Neural cell (in vitro differentiated cells): ENCODE measurements at regions not wholly inside any gene's neighbourhood (a gene's known extent, or its start where the extent isn't known, plus 50 kb on each side); places are given as distances from the start of the nearest gene placed in this dataset.

Experiments
- H2AFZ ChIP-seq: fragments of 200-600, 300-800 bp; sonication (generic), shearing (Covaris generic); 2 replicates; pipeline ENCODE4 v1.6.0; 2014; ENCODE audit warnings: low read depth, mild to moderate bottlenecking, antibody characterized with exemption, low read length, moderate library complexity
- H3F3A ChIP-seq: fragments of 200-600 bp; shearing (Covaris generic); 2 replicates; pipeline ENCODE4 v1.6.1; 2016; ENCODE audit warnings: mild to moderate bottlenecking, moderate library complexity, mixed read lengths, antibody characterized with exemption, low read length; ENCODE audit not compliant: insufficient read depth, poor library complexity, severe bottlenecking
- H3K27ac ChIP-seq: fragments of 200-600, 300-800 bp; sonication (generic), shearing (Covaris generic); 2 replicates; pipeline ENCODE4 v1.5.1; 2014; ENCODE audit warnings: mild to moderate bottlenecking, low read length, moderate library complexity
- H3K27me3 ChIP-seq: fragments of 300-800, 200-600 bp; sonication (generic), shearing (Covaris generic); 2 replicates; pipeline ENCODE4 v1.6.0; 2014; ENCODE audit warnings: mild to moderate bottlenecking, low read depth, low read length, moderate library complexity; ENCODE audit not compliant: insufficient read depth
- H3K36me3 ChIP-seq: fragments of 300-800, 200-600 bp; sonication (generic), shearing (Covaris generic); 2 replicates; pipeline ENCODE4 v1.5.1; 2014; ENCODE audit warnings: mild to moderate bottlenecking, antibody characterized with exemption, low read length, moderate library complexity; ENCODE audit not compliant: insufficient read depth
- H3K4me2 ChIP-seq: fragments of 300-800, 200-600 bp; sonication (generic), shearing (Covaris generic); 2 replicates; pipeline ENCODE4 v1.6.0; 2014; ENCODE audit warnings: mild to moderate bottlenecking, low read length
- H3K4me3 ChIP-seq: fragments of 300-800, 200-600 bp; sonication (generic), shearing (Covaris generic); 2 replicates; pipeline ENCODE4 v1.5.1; 2014; ENCODE audit warnings: mild to moderate bottlenecking, low read length, moderate library complexity
- H3K79me2 ChIP-seq: fragments of 200-600 bp; shearing (Covaris generic); replicated peaks from 2 replicates; pipeline ENCODE4 v1.6.0; 2014; ENCODE audit warnings: mild to moderate bottlenecking, low read length, moderate library complexity; ENCODE audit not compliant: insufficient read depth
- H3K9ac ChIP-seq: fragments of 300-800, 200-600 bp; sonication (generic), shearing (Covaris generic); 2 replicates; pipeline ENCODE4 v1.6.1; 2016; ENCODE audit warnings: mild to moderate bottlenecking, low read length, mixed read lengths
- H3K9me2 ChIP-seq: fragments of 200-600 bp; shearing (Covaris generic); 2 replicates; pipeline ENCODE4 v1.6.1; 2016; ENCODE audit warnings: mild to moderate bottlenecking, low read length, mixed read lengths; ENCODE audit not compliant: insufficient read depth
- H3K9me3 ChIP-seq: fragments of 200-600, 300-800 bp; sonication (generic), shearing (Covaris generic); 2 replicates; pipeline ENCODE4 v1.6.1; 2016; ENCODE audit warnings: mild to moderate bottlenecking, mixed run types, low read length, moderate library complexity, mixed read lengths
- H4K20me1 ChIP-seq: fragments of 200-600 bp; shearing (Covaris generic); 2 replicates; pipeline ENCODE4 v1.6.1; 2016; ENCODE audit warnings: mild to moderate bottlenecking, mixed run types; ENCODE audit not compliant: insufficient read depth
- CTCF ChIP-seq: fragments of 450-650 bp; IDR thresholded peaks from 2 replicates; pipeline ENCODE4 v1.5.1; 2014; ENCODE audit warnings: antibody characterized with exemption, mild to moderate bottlenecking, moderate library complexity; ENCODE audit not compliant: poor library complexity, severe bottlenecking
- EP300 ChIP-seq: fragments of 450-650 bp; conservative IDR thresholded peaks from 2 replicates; pipeline ENCODE4 v1.6.1; 2014; ENCODE audit warnings: antibody characterized with exemption, mild to moderate bottlenecking, moderate library complexity; ENCODE audit not compliant: poor library complexity, severe bottlenecking
- EZH2 ChIP-seq: fragments of 200-600, 300-800 bp; shearing (Covaris generic), sonication (generic); IDR thresholded peaks from 2 replicates; pipeline ENCODE4 v1.6.1; 2014; ENCODE audit warnings: antibody characterized with exemption, low read length, borderline replicate concordance, mild to moderate bottlenecking; ENCODE audit not compliant: insufficient read depth, poor library complexity, severe bottlenecking
- MXI1 ChIP-seq: fragments of 450-650 bp; conservative IDR thresholded peaks from 2 replicates; pipeline ENCODE4 v1.6.1; 2014; ENCODE audit warnings: antibody characterized with exemption, mild to moderate bottlenecking; ENCODE audit not compliant: poor library complexity, severe bottlenecking
- POLR2AphosphoS5 ChIP-seq: IDR thresholded peaks from 2 replicates; pipeline ENCODE4 v1.6.1; 2012
- RAD21 ChIP-seq: fragments of 450-650 bp; conservative IDR thresholded peaks from 2 replicates; pipeline ENCODE4 v1.6.1; 2014; ENCODE audit warnings: antibody characterized with exemption, mild to moderate bottlenecking, moderate library complexity
- REST ChIP-seq: IDR thresholded peaks from 2 replicates; pipeline ENCODE4 v1.6.1; 2012; ENCODE audit warnings: borderline replicate concordance
- SMC3 ChIP-seq: fragments of 450-650 bp; conservative IDR thresholded peaks from 2 replicates; pipeline ENCODE4 v1.6.1; 2014; ENCODE audit warnings: antibody characterized with exemption, mild to moderate bottlenecking, moderate library complexity; ENCODE audit not compliant: poor library complexity
- TAF1 ChIP-seq: IDR thresholded peaks from 2 replicates; pipeline ENCODE4 v1.6.1; 2012; ENCODE audit warnings: low read depth

- H3K4me3 ChIP-seq: no peak overlapping the region
- H3K36me3 ChIP-seq: no peaks in the 10 kb centered on the region
- no peaks in the 10 kb centered on the region for H3K79me2 ChIP-seq
- no peaks in the 10 kb centered on the region for H3K9me2 ChIP-seq
- no peaks in the 10 kb centered on the region for H3F3A ChIP-seq
- no peak overlapping the region for H3K27ac ChIP-seq
- no peaks in the 10 kb centered on the region for H4K20me1 ChIP-seq
- H3K9ac ChIP-seq: no peak overlapping the region
- H2AFZ ChIP-seq: no peak overlapping the region
- no peak overlapping the region for H3K4me2 ChIP-seq
- no peaks in the 10 kb centered on the region for H3K27me3 ChIP-seq
- TF ChIP-seq SMC3: no peak
- TF ChIP-seq POLR2AphosphoS5: no peak
- TF ChIP-seq CTCF: no peak
- TF ChIP-seq EZH2: no peak
- TF ChIP-seq REST: no peak
- no peak for TF ChIP-seq RAD21
- no peak for TF ChIP-seq TAF1
- TF ChIP-seq MXI1: no peak
- no peak for TF ChIP-seq EP300
- no peaks in the 10 kb centered on the region for H3K9me3 ChIP-seq
These were observed 132.3 kb downstream of the CSNK2A3 start for GRCh38 chr11:11220786-11221185.

- Histone ChIP-seq H3K9me2 (no peaks in the 10 kb centered on the region), H3K36me3 (no peaks in the 10 kb centered on the region), H3K9ac (no peak overlapping the region), H3K79me2 (no peaks in the 10 kb centered on the region), H3K27ac (no peak overlapping the region), H3K27me3 (no peaks in the 10 kb centered on the region), H4K20me1 (no peaks in the 10 kb centered on the region), H2AFZ (no peak overlapping the region), H3K4me2 (no peak overlapping the region), H3F3A (no peaks in the 10 kb centered on the region), H3K4me3 (no peak overlapping the region), H3K9me3 (no peaks in the 10 kb centered on the region)
- TF ChIP-seq EZH2 (no peak), POLR2AphosphoS5 (no peak), TAF1 (no peak), CTCF (no peak), RAD21 (no peak), SMC3 (no peak), EP300 (no peak), MXI1 (no peak), REST (no peak)
These were observed 134.4 kb downstream of the CSNK2A3 start for GRCh38 chr11:11218629-11218986.
